ENCODE measurements at regions not wholly inside any gene's neighbourhood (a gene's known extent, or its start where the extent isn't known, plus 50 kb on each side); places are given as distances from the start of the nearest gene placed in this dataset.

GRCh38 chr9:109652971-109653370 is 127.0 kb upstream of the PALM2AKAP2 start:
- no peak for TF ChIP-seq MAX (IDR thresholded peaks at IDR 0.05)
- TF ChIP-seq ATF3 (IDR thresholded peaks at IDR 0.05), result no peak
- peak; percentile 35 for TF ChIP-seq CTCF (IDR thresholded peaks at IDR 0.05; ENCODE audit: low read depth, low read length, missing input control)
- TF ChIP-seq FOXA2 (IDR thresholded peaks at IDR 0.05), result no peak
- TF ChIP-seq REST (IDR thresholded peaks at IDR 0.05), result no peak
- no peak for TF ChIP-seq FOXA1 (IDR thresholded peaks at IDR 0.05)
- no peak for TF ChIP-seq EGR1 (IDR thresholded peaks at IDR 0.05; ENCODE audit: low read depth in 2 of 2)
- TF ChIP-seq RAD21 (IDR thresholded peaks at IDR 0.05), result peak; percentile 71 to 80
- TF ChIP-seq RXRA (IDR thresholded peaks at IDR 0.05), result no peak
- TF ChIP-seq GABPA (IDR thresholded peaks at IDR 0.05 in 1 of 2, conservative IDR thresholded peaks at IDR 0.05 in 1 of 2), result no peak

All from liver (tissue), 3 donors.